Smooth muscle cell (in vitro differentiated cells): ENCODE measurements at regions not wholly inside any gene's neighbourhood (a gene's known extent, or its start where the extent isn't known, plus 50 kb on each side); places are given as distances from the start of the nearest gene placed in this dataset.

ENCODE experiments used
- DNase-seq: peaks from one replicate; lab custom pipeline; 2025; ENCODE audit not compliant: unreplicated experiment; lab: John Stamatoyannopoulos, UW
- H2AFZ ChIP-seq: fragments of 200-600 bp; sonication (generic); 2 replicates; pipeline ENCODE4 v1.6.0; 2016; ENCODE audit warnings: antibody characterized with exemption, low read depth, mild to moderate bottlenecking
- H3F3A ChIP-seq: fragments of 200-600 bp; sonication (generic); 2 replicates; pipeline ENCODE4 v1.6.0; 2017; ENCODE audit warnings: antibody characterized with exemption, low read depth
- H3K27ac ChIP-seq: fragments of 200-600 bp; sonication (generic); 2 replicates; pipeline ENCODE4 v1.5.1; 2016; ENCODE audit warnings: low read depth, mild to moderate bottlenecking
- H3K27me3 ChIP-seq: fragments of 200-600 bp; sonication (generic); 2 replicates; pipeline ENCODE4 v1.6.1; 2016; ENCODE audit warnings: low read depth, mild to moderate bottlenecking
- H3K36me3 ChIP-seq: fragments of 200-600 bp; sonication (generic); 2 replicates; pipeline ENCODE4 v1.5.1; 2016; ENCODE audit warnings: low read depth
- H3K4me1 ChIP-seq: fragments of 200-600 bp; sonication (generic); 2 replicates; pipeline ENCODE4 v1.5.1; 2016; ENCODE audit warnings: low read depth
- H3K4me2 ChIP-seq: fragments of 200-600 bp; sonication (generic); 2 replicates; pipeline ENCODE4 v1.6.0; 2016; ENCODE audit warnings: mild to moderate bottlenecking
- H3K4me3 ChIP-seq: fragments of 200-600 bp; sonication (generic); 2 replicates; pipeline ENCODE4 v1.5.1; 2016; ENCODE audit warnings: mild to moderate bottlenecking
- H3K79me2 ChIP-seq: fragments of 200-600 bp; sonication (generic); 2 replicates; pipeline ENCODE4 v1.6.0; 2016; ENCODE audit warnings: low read depth, mild to moderate bottlenecking
- H3K9ac ChIP-seq: fragments of 200-600 bp; sonication (generic); 2 replicates; pipeline ENCODE4 v1.6.0; 2016; ENCODE audit warnings: low read depth
- H3K9me3 ChIP-seq: fragments of 200-600 bp; sonication (generic); replicated peaks from 2 replicates; pipeline ENCODE4 v1.5.1; 2016; ENCODE audit warnings: low read depth
- H4K20me1 ChIP-seq: fragments of 200-600 bp; sonication (generic); 2 replicates; pipeline ENCODE4 v1.6.0; 2016; ENCODE audit warnings: low read depth
- WGBS: methylation state at CpG from one replicate; pipeline ENCODE4 v1.1.7; 2016; ENCODE audit warnings: low lambda C conversion rate; 5-methylcytosine and 5-hydroxymethylcytosine counted together
- TF ChIP-seq, protein P1 (sequence below): fragments of 200-600 bp; sonication (generic); IDR thresholded peaks from 2 replicates; pipeline ENCODE4 v1.5.1; 2017; ENCODE audit warnings: borderline replicate concordance, mild to moderate bottlenecking, antibody characterized with exemption; ENCODE audit not compliant: insufficient read depth, poor library complexity, severe bottlenecking

DNA sequence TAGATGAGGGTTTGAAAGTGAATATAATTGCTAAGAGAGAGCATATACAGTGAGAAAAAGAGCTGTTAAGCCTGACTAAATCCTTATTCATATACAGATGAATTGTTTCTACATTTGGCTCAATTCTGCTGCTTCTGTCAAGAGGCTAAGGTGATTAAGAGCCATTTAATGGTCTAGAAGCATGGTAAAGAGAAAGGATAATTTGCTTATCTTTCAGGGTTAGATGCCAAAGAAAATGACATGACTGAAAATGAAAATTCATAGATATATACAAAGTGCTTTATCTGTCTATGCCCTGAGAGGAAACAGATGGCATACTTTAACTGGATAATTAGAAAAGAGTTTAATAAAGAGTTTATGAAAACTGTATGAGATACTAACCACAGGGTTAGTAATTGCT lies 834.9 kb downstream of the SLC6A15 start:
- Histone ChIP-seq H3F3A (no peaks in the 10 kb centered on the region), H3K4me3 (no peak overlapping the region), H3K4me2 (no peak overlapping the region), H3K27me3 (no peaks in the 10 kb centered on the region), H3K27ac (no peak overlapping the region), H3K4me1 (no peaks in the 10 kb centered on the region), H3K9me3 (no peaks in the 10 kb centered on the region), H3K36me3 (no peaks in the 10 kb centered on the region), H4K20me1 (no peaks in the 10 kb centered on the region), H3K79me2 (no peaks in the 10 kb centered on the region), H3K9ac (no peak overlapping the region), H2AFZ (no peak overlapping the region)
- TF ChIP-seq, protein P1, sequence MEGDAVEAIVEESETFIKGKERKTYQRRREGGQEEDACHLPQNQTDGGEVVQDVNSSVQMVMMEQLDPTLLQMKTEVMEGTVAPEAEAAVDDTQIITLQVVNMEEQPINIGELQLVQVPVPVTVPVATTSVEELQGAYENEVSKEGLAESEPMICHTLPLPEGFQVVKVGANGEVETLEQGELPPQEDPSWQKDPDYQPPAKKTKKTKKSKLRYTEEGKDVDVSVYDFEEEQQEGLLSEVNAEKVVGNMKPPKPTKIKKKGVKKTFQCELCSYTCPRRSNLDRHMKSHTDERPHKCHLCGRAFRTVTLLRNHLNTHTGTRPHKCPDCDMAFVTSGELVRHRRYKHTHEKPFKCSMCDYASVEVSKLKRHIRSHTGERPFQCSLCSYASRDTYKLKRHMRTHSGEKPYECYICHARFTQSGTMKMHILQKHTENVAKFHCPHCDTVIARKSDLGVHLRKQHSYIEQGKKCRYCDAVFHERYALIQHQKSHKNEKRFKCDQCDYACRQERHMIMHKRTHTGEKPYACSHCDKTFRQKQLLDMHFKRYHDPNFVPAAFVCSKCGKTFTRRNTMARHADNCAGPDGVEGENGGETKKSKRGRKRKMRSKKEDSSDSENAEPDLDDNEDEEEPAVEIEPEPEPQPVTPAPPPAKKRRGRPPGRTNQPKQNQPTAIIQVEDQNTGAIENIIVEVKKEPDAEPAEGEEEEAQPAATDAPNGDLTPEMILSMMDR = no peak
- DNase-seq = no peak

DNA sequence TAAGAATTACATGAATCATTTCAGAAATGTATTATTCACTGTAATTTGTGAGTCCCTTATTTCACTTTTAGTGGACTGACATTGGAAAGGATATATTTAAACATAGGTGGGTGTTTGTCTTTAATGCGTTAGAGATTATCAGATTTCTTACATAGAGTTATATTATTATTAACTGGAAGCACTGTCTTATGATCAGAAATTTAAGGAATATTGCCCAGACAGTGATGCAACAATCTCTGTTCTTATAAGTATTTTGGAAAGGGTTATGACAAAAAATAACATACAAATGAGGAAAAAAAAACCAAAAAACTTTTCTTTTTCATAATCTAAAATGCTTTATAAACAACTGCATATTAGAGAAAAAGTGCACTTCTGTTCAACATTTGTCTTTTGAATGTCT lies 836.6 kb downstream of the SLC6A15 start:
- H3K9ac ChIP-seq = no peak overlapping the region
- H3K27ac ChIP-seq = no peak overlapping the region
- no peaks in the 10 kb centered on the region for H3K79me2 ChIP-seq
- H4K20me1 ChIP-seq = no peaks in the 10 kb centered on the region
- 97% methylated on average over 1 of the region's 1 CpG for WGBS
- no peaks in the 10 kb centered on the region for H3K4me1 ChIP-seq
- H2AFZ ChIP-seq = no peak overlapping the region
- no peak for DNase-seq
- TF ChIP-seq, protein P1 = no peak
- no peaks in the 10 kb centered on the region for H3K9me3 ChIP-seq
- no peaks in the 10 kb centered on the region for H3F3A ChIP-seq
- no peak overlapping the region for H3K4me3 ChIP-seq
- no peaks in the 10 kb centered on the region for H3K27me3 ChIP-seq
- H3K36me3 ChIP-seq = no peaks in the 10 kb centered on the region
- no peak overlapping the region for H3K4me2 ChIP-seq

DNA sequence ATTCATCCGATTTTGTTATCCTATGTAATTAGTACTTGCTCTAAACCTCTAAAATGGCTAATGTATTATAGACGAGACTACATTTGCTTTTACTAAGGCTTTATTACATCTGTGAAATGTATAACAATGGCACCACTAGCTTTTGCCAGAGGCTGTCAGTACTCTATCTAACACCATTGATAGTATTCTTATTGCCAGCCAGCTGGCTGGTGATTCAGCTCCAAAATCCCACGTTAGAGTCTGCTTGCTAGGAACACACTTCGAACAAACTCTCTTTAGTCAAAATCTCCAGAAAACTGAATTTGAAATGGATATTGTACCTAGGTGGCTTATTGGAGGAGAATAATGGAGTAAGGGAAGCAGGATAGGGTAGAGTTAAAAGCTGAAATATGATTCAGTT lies 839.2 kb downstream of the SLC6A15 start:
- Histone ChIP-seq H3K9me3 (no peaks in the 10 kb centered on the region), H4K20me1 (no peaks in the 10 kb centered on the region), H3K27me3 (no peaks in the 10 kb centered on the region), H3K27ac (no peak overlapping the region), H3F3A (no peaks in the 10 kb centered on the region), H3K36me3 (no peaks in the 10 kb centered on the region), H3K79me2 (no peaks in the 10 kb centered on the region), H3K4me2 (no peak overlapping the region), H2AFZ (no peak overlapping the region), H3K9ac (no peak overlapping the region), H3K4me1 (no peaks in the 10 kb centered on the region), H3K4me3 (no peak overlapping the region)
- 68% methylated on average over 4 of the region's 4 CpGs for WGBS
- TF ChIP-seq, protein P1 = no peak
- DNase-seq = no peak

DNA sequence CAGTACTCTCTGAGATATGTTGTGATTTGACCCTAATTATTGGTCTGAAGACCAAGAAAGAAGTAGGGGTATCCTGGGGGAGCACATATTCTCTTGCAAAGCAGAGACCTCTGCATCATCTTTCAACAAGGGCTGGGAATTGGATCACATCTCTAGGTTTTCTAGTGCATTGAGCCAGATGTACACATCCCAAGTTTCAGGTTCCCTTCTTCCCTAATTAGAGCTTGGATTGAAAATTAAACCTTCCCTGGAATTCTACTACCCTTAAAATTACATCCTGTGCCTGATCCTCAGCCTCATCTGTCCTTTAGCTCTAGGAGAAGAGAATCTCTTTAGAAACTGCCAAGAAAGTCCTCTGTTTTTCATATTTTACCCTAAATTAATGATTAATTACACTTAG lies 839.6 kb downstream of the SLC6A15 start:
- H3K4me1 ChIP-seq = no peaks in the 10 kb centered on the region
- no peak for DNase-seq
- H3K27ac ChIP-seq = no peak overlapping the region
- H3K27me3 ChIP-seq = no peaks in the 10 kb centered on the region
- no peak overlapping the region for H3K4me2 ChIP-seq
- no peaks in the 10 kb centered on the region for H4K20me1 ChIP-seq
- TF ChIP-seq, protein P1 = no peak
- H3K79me2 ChIP-seq = no peaks in the 10 kb centered on the region
- H3K4me3 ChIP-seq = no peak overlapping the region
- no peak overlapping the region for H3K9ac ChIP-seq
- H2AFZ ChIP-seq = no peak overlapping the region
- no peaks in the 10 kb centered on the region for H3K9me3 ChIP-seq
- H3F3A ChIP-seq = no peaks in the 10 kb centered on the region
- H3K36me3 ChIP-seq = no peaks in the 10 kb centered on the region
